CD4-positive, CD25-positive, alpha-beta regulatory T cell (primary cell): ENCODE measurements at regions not wholly inside any gene's neighbourhood (a gene's known extent, or its start where the extent isn't known, plus 50 kb on each side); places are given as distances from the start of the nearest gene placed in this dataset.

ENCODE experiments used
- ATAC-seq, 2 donors: fragments of 150-1000 bp; cut with Tn5 transposase; one replicate each; pipeline ENCODE4 v1.10.0; 2021; ENCODE audit warnings: low read depth in 2 of 2, moderate number of reproducible peaks in 2 of 2, moderate library complexity in 1 of 2
- DNase-seq, 3 donors: peaks; one replicate each; pipeline versions ENCODE4 v3.0.0 to v3.0.0-alpha.2; 2012 to 2022; ENCODE audit warnings: mixed read lengths in 1 of 3
- H3K27ac ChIP-seq: one replicate; pipeline ENCODE4 v1.7.0; 2013; ENCODE audit warnings: mild to moderate bottlenecking, low read length; ENCODE audit not compliant: insufficient read depth, poor library complexity, severe bottlenecking
- H3K27me3 ChIP-seq: one replicate; pipeline ENCODE4 v1.7.0; 2013; ENCODE audit warnings: low read length; ENCODE audit not compliant: control insufficient read depth, insufficient read depth
- H3K36me3 ChIP-seq: one replicate; pipeline ENCODE4 v1.7.0; 2013; ENCODE audit warnings: mild to moderate bottlenecking, low read length, moderate library complexity; ENCODE audit not compliant: control insufficient read depth, insufficient read depth
- H3K4me1 ChIP-seq: 2 replicates; pipeline ENCODE4 v1.7.0; 2013; ENCODE audit warnings: mild to moderate bottlenecking, low read length; ENCODE audit not compliant: insufficient read depth, control insufficient read depth, poor library complexity, severe bottlenecking
- H3K4me3 ChIP-seq: one replicate; pipeline ENCODE4 v1.7.0; 2013; ENCODE audit warnings: low read depth, mild to moderate bottlenecking, low read length, moderate library complexity
- H3K9me3 ChIP-seq, 2 experiments: 1 replicate in 1 of 2; 2 replicates in 1 of 2; pipeline ENCODE4 v1.7.0; 2013; ENCODE audit warnings: low read length in 2 of 2, mild to moderate bottlenecking in 1 of 2, moderate library complexity in 1 of 2; ENCODE audit not compliant: control insufficient read depth in 2 of 2
- H3K27ac Mint-ChIP-seq, 3 donors: one replicate each; pipeline ENCODE4 v1.8.0; 2020 to 2022; ENCODE audit warnings: mild to moderate bottlenecking in 3 of 3, mixed read lengths in 3 of 3, moderate library complexity in 2 of 3
- H3K27me3 Mint-ChIP-seq: one replicate; pipeline ENCODE4 v1.8.0; 2022; ENCODE audit warnings: mild to moderate bottlenecking, mixed read lengths
- H3K36me3 Mint-ChIP-seq: one replicate; pipeline ENCODE4 v1.8.0; 2020; ENCODE audit warnings: mixed read lengths
- H3K4me1 Mint-ChIP-seq, 4 donors: one replicate each; pipeline ENCODE4 v1.8.0; 2020 to 2022; ENCODE audit warnings: mixed read lengths in 4 of 4, mild to moderate bottlenecking in 1 of 4
- H3K4me3 Mint-ChIP-seq, 4 donors: one replicate each; pipeline ENCODE4 v1.8.0; 2020 to 2022; ENCODE audit warnings: mild to moderate bottlenecking in 4 of 4, mixed read lengths in 4 of 4, moderate library complexity in 3 of 4
- H3K9me3 Mint-ChIP-seq, 7 donors: one replicate each; pipeline ENCODE4 v1.8.0; 2020 to 2022; ENCODE audit warnings: mixed read lengths in 7 of 7, mild to moderate bottlenecking in 3 of 7, moderate library complexity in 2 of 7

DNA sequence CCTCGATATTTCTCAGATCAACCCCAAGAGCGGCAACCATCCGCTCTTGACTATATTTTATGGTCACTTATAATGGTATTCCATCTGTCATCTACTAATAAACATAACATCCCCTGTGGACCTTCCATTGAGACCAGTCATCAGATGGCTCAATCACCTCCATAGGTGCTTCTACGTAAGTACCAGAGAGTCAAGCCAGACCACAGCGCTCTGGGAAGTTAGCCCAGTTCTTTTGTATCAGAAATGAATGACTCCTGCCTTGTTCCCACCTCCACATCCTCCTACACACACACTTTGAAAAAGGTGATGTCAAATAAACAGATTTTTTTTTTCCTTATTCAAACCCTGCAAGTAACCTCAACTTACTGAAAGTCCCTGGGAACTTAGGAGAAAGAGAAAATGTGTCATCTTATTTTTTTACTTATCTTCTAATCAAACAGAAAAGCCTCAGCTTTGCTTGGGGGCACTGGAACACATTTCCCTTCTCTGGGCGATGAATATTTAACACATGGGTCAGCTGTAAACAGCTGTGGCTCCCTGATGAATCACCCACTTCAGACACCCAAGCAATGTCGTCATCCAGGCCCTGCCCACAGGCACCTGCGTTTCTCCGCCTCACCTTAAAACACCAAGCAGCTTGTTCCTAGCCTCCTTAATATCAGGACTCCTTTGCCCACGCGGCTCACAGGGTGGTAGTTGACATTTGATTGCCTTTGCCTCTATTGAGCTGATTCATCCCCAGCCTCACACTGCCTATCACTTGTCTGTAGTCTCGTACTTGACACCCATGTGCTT is 121.4 kb upstream of the LY86 start:
- Histone ChIP-seq H3K4me1 (no peaks in the 10 kb centered on the region), H3K27me3 (no peaks in the 10 kb centered on the region), H3K4me3 (no peak overlapping the region), H3K27ac (no peak overlapping the region), H3K9me3 (no peaks in the 10 kb centered on the region), H3K36me3 (no peaks in the 10 kb centered on the region)
- Mint-ChIP-seq H3K4me3 (no peak overlapping the region), H3K9me3 (peaks cover 0 to 8% (median 3%) of the 10 kb centered on the region in 7 donors), H3K27ac (no peak overlapping the region), H3K4me1 (no peaks in the 10 kb centered on the region), H3K36me3 (no peaks in the 10 kb centered on the region), H3K27me3 (no peaks in the 10 kb centered on the region)
- DNase-seq (no peak), ATAC-seq (no peak)

DNA sequence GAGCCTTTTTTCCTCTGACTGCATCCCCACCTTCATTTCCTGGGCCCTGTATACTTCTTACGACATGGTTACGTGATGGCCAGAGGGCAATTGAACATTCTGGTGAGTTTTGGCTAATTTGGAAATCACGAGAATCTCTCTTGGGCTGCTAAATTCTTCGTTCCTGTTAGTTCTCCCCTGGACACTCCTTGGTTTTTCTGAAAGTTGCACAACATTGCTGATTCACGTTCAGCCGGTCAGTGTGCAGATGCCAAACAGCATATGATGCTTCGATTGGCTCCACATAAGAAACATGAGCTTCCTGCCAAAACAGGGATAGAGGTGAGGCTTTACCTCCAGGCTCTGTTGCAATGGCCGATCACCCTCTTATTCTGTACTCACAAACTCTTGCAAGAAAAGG is 119.4 kb upstream of the LY86 start:
- Mint-ChIP-seq H3K9me3 (peaks cover 0 to 8% (median 0%) of the 10 kb centered on the region in 7 donors), H3K27me3 (no peaks in the 10 kb centered on the region), H3K36me3 (no peaks in the 10 kb centered on the region), H3K4me3 (no peak overlapping the region), H3K4me1 (no peaks in the 10 kb centered on the region), H3K27ac (no peak overlapping the region)
- H3K36me3 ChIP-seq = no peaks in the 10 kb centered on the region
- H3K27me3 ChIP-seq = no peaks in the 10 kb centered on the region
- no peak overlapping the region for H3K4me3 ChIP-seq
- no peak overlapping the region for H3K27ac ChIP-seq
- H3K4me1 ChIP-seq = no peaks in the 10 kb centered on the region
- ATAC-seq = no peak
- no peaks in the 10 kb centered on the region for H3K9me3 ChIP-seq
- no peak for DNase-seq

DNA sequence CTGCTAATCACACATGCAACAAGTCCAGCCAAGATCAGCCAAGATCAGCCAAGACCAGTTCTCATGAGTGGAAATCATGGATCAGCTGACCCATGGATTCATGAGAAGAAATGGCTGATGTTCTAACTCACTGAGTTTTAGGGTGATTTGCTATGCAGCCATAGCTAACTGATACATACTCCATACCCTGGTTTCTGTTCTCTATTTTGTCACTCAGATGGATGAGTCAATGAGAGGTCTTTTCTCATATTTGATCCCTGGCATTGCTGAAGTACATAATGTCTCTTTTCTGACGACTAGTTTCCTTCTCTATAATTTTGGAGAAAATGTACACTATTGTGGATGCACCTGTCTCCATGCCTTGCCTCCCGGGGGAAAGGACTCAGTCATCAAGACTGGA is 118.4 kb upstream of the LY86 start:
- Histone ChIP-seq H3K4me1 (no peaks in the 10 kb centered on the region), H3K27me3 (no peaks in the 10 kb centered on the region), H3K9me3 (no peaks in the 10 kb centered on the region), H3K4me3 (no peak overlapping the region), H3K27ac (no peak overlapping the region), H3K36me3 (no peaks in the 10 kb centered on the region)
- Mint-ChIP-seq H3K36me3 (no peaks in the 10 kb centered on the region), H3K4me1 (no peaks in the 10 kb centered on the region), H3K4me3 (no peak overlapping the region), H3K27me3 (no peaks in the 10 kb centered on the region), H3K9me3 (peaks cover 0 to 8% (median 0%) of the 10 kb centered on the region in 7 donors), H3K27ac (no peak overlapping the region)
- no peak for ATAC-seq
- no peak for DNase-seq

DNA sequence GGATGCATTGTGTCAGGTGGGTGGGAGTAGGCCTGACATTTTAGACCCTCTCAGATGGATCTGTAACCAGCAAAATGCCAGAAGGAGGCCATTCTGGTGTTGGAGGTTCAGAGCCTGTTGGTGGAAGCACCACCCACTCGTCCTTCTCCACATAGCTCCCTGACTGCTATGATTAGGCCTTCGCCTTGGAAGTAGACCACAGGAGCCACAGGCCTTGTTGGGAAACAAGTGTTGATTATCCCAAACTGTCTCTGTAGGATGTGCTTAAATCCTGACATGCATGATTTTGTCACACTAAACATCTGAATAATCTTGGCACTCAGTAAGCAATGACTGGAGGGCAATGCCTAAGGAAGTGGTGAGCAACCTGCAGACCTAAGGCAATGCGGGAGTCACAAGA is 117.2 kb upstream of the LY86 start:
- Mint-ChIP-seq H3K27me3 (no peaks in the 10 kb centered on the region), H3K9me3 (peaks cover 0 to 8% (median 0%) of the 10 kb centered on the region in 7 donors)

DNA sequence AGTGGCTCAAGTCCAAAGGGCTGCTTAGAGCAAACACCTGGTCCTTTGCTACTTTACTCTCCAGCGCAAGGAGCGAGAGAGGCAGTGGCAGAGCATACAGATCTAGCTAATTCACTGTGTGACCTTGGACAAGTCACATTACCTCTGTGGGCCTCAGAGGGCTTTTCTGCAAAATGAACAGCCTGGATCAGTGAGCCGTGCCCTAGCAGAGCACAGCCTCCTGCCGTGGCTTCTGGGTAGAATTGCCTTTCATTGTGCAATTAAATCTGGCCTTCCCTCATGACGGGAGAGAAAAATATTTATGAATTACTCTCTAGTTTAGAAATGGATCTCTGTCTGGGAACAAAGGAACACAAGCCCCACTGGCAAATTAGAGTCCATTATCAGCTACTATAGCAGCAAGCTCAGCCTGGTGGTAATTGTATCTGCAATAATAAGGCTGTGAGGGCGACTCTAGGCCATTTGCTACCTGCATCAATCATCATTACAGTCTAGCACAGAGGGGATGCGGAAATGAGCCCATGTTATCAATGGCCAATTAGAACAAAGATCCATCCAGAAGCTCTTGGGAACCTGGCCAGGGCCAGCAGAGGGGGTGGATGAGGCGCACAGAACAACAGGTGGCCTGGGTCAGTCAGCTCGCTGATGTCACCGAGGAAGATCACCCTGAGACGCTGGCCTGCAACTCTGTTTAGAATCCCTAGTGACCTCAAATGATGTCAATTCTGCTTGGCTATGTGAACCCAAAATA is 114.2 kb upstream of the LY86 start:
- H3K9me3 Mint-ChIP-seq = peaks cover 0 to 8% (median 0%) of the 10 kb centered on the region in 7 donors
- H3K27ac Mint-ChIP-seq = no peak overlapping the region
- ATAC-seq (no peak), DNase-seq (no peak)
- Histone ChIP-seq H3K27me3 (no peaks in the 10 kb centered on the region), H3K9me3 (no peaks in the 10 kb centered on the region), H3K36me3 (no peaks in the 10 kb centered on the region), H3K4me1 (no peaks in the 10 kb centered on the region), H3K27ac (no peak overlapping the region), H3K4me3 (no peak overlapping the region)
- no peaks in the 10 kb centered on the region for H3K36me3 Mint-ChIP-seq
- H3K27me3 Mint-ChIP-seq = peaks cover 4% of the 10 kb centered on the region
- no peak overlapping the region for H3K4me3 Mint-ChIP-seq
- H3K4me1 Mint-ChIP-seq = no peaks in the 10 kb centered on the region

More for the DNA sequence above, 117.2 kb upstream of the LY86 start:
- no peak for DNase-seq
- Histone ChIP-seq H3K27me3 (no peaks in the 10 kb centered on the region), H3K27ac (no peak overlapping the region), H3K9me3 (no peaks in the 10 kb centered on the region), H3K36me3 (no peaks in the 10 kb centered on the region), H3K4me3 (no peak overlapping the region), H3K4me1 (no peaks in the 10 kb centered on the region)
- H3K27ac Mint-ChIP-seq = no peak overlapping the region
- ATAC-seq = no peak
- H3K4me1 Mint-ChIP-seq = no peaks in the 10 kb centered on the region
- H3K36me3 Mint-ChIP-seq = no peaks in the 10 kb centered on the region
- H3K4me3 Mint-ChIP-seq = no peak overlapping the region

DNA sequence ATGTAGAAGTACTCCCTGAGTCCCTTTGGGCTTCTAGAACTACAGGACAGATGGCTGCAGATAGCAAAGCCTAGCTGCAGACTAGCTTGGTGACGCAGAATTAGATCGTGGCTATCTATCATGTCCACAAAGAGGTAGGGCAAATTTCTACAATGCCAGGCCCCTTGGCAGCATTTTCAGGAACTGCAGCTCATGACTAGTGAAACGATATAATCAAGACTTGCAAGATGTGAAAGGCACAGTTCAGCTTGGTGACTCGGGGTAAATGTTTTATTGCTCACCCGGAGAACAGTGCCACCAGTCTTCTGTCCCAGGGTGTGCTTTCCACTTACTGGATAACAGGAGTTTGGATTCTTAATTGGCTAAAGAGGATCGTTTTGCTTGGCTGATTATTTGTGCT is 108.7 kb upstream of the LY86 start:
- peaks cover 0 to 4% (median 0%) of the 10 kb centered on the region in 7 donors for H3K9me3 Mint-ChIP-seq
- Histone ChIP-seq H3K36me3 (no peaks in the 10 kb centered on the region), H3K9me3 (no peaks in the 10 kb centered on the region), H3K27me3 (no peaks in the 10 kb centered on the region), H3K4me3 (no peak overlapping the region), H3K4me1 (no peaks in the 10 kb centered on the region), H3K27ac (no peak overlapping the region)
- H3K27ac Mint-ChIP-seq = no peak overlapping the region
- peaks cover 4% of the 10 kb centered on the region for H3K27me3 Mint-ChIP-seq
- H3K4me1 Mint-ChIP-seq = no peaks in the 10 kb centered on the region
- no peak overlapping the region for H3K4me3 Mint-ChIP-seq
- no peak for ATAC-seq
- no peak for DNase-seq
- no peaks in the 10 kb centered on the region for H3K36me3 Mint-ChIP-seq

DNA sequence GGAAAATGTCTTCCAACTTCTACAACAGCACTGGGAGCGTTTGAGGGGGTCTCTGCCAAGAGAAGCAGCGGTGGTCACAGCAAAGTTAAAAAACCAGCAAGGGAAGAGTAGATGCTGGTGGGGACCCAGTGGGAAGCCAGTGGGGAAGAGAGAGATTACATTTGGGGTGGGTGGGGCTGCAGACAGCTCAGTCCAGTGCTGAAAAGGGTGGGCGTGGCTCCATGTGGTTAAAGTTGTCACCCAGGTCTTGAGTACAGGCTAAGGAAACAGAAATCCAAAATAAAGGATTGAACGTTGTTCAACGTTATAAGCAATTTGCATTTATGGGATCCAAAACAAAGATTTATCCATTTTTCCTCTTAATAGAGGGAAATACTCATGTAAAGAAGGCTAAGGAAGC is 106.3 kb upstream of the LY86 start:
- Mint-ChIP-seq H3K27me3 (peaks cover 4% of the 10 kb centered on the region), H3K4me3 (no peak overlapping the region), H3K36me3 (no peaks in the 10 kb centered on the region), H3K9me3 (peaks cover 0 to 4% (median 0%) of the 10 kb centered on the region in 7 donors), H3K4me1 (no peaks in the 10 kb centered on the region), H3K27ac (no peak overlapping the region)
- Histone ChIP-seq H3K4me3 (no peak overlapping the region), H3K9me3 (no peaks in the 10 kb centered on the region), H3K27ac (no peak overlapping the region), H3K4me1 (no peaks in the 10 kb centered on the region), H3K27me3 (no peaks in the 10 kb centered on the region), H3K36me3 (no peaks in the 10 kb centered on the region)
- ATAC-seq = no peak
- DNase-seq = no peak

DNA sequence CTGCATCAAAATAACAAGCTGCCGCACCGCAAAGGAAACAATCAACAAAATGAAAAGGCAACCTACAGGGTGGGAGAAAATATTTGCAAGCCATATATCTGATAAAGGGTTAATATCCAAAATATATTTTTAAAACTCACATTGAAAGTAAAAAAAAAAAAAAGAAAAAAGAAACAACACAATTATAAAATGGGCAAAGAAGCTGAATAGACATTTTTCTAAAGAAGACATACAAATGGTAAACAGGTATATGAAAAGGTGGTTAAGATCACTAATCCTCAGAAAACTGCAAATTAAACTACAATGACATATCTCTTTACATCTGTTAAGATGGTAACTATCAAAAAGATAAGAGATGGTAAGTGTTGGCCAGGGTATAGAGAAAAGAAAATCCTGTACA is 105.4 kb upstream of the LY86 start:
- Histone ChIP-seq H3K9me3 (no peaks in the 10 kb centered on the region), H3K36me3 (no peaks in the 10 kb centered on the region), H3K27ac (no peak overlapping the region), H3K4me3 (no peak overlapping the region), H3K4me1 (no peaks in the 10 kb centered on the region), H3K27me3 (no peaks in the 10 kb centered on the region)
- H3K36me3 Mint-ChIP-seq = no peaks in the 10 kb centered on the region
- no peak overlapping the region for H3K4me3 Mint-ChIP-seq
- H3K27me3 Mint-ChIP-seq = peaks cover 4% of the 10 kb centered on the region
- H3K27ac Mint-ChIP-seq = no peak overlapping the region
- peaks cover 0 to 4% (median 0%) of the 10 kb centered on the region in 7 donors for H3K9me3 Mint-ChIP-seq
- no peak for DNase-seq
- no peak for ATAC-seq
- H3K4me1 Mint-ChIP-seq = no peaks in the 10 kb centered on the region
